NAMALWA (cell line): ENCODE measurements at regions not wholly inside any gene's neighbourhood (a gene's known extent, or its start where the extent isn't known, plus 50 kb on each side); places are given as distances from the start of the nearest gene placed in this dataset.
"Not testable (repeated sequence)": the region's sequence is repeated elsewhere in the genome, so short reads cannot be mapped to it uniquely, and the experiment has no call there.

ENCODE experiments used
- DNase-seq: peaks from one replicate; pipeline ENCODE4 v3.0.0-alpha.2; 2015; ENCODE audit warnings: low spot score

DNA sequence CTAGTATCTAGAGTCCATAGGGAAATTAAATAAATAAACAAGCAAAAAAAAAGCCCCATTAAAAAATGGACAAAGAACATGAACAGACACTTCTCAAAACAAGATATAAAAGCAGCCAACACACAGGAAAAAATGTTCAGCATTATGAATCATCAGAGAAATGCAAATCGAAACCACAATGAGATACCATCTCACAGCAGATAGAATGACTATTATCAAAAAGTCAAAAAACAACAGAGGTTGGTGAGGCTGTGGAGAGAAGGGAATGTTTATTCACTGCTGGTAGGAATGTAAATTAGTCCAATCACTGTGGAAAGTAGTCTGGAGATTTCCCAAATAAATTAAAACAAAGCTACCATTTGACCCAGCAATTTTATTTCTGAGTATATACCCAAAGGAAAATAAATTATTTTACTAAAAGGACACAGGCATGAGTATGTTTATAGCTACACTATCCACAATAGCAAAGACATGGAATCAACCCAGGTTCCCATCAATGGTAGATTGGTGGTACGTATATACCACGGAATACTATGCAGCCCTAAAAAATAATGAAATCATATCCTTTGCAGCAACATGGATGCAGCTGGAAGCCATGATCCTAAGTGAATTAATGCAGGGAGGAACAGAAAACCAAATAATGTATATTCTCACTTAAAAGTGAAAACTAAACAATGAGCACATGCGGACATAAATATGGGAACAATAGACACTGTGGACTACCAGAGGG is 366.5 kb upstream of the SEMA3C start:
- no peak for DNase-seq

DNA sequence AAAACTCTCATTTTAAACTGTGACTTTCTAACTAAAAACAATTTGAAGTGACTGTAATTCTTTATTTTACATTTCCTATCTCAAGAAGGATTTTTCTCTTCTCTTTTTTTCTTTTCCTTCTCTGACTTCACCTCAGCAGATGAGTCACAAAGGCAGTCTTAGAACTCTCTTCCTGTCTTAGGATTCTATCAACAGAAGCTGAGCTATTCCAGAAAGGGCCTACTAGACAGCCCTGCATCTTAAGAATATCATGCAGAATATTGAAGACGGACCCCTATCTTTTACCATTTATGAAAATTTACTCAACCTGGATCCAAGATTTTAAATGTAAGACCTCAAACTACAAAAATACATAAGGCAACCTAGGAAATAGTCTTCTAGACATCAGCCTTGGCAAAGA is 365.7 kb upstream of the SEMA3C start:
- DNase-seq: no peak

DNA sequence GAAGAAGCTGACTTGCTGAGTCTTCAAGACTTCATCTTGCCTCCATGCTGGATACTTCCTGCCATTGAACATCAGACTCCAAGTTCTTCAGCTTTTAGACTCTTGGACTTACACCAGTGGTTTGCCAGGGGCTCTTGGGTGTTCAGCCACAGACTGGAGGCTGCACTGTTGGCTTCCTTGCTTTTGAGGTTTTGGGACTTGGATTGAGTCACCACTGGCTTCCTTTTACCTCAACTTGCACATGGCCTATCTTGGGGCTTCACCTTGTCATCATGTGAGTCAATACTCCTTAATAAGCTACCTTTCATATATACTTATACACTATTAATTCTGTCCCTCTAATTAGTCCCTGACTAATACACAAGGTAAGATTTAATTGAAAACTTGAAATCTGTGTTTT is 361.7 kb upstream of the SEMA3C start:
- no peak for DNase-seq

DNA sequence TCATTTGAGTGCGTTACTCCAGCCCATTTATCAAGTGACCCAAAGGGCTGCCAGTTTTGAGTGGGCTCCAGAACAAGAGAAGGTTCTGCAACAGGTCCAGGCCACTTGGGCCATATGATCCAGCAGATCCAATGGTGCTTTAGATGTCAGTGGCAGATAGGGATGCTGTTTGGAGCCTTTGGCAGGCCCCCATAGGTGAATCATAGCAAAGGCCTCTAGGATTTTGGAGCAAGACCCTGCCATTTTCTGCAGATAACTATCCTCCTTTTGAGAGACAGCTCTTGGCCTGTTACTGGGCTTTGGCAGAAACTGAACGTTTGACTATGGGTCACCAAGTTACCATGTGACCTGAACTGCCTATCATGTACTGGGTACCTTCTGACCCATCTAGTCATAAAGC is 358.8 kb upstream of the SEMA3C start:
- no peak for DNase-seq

DNA sequence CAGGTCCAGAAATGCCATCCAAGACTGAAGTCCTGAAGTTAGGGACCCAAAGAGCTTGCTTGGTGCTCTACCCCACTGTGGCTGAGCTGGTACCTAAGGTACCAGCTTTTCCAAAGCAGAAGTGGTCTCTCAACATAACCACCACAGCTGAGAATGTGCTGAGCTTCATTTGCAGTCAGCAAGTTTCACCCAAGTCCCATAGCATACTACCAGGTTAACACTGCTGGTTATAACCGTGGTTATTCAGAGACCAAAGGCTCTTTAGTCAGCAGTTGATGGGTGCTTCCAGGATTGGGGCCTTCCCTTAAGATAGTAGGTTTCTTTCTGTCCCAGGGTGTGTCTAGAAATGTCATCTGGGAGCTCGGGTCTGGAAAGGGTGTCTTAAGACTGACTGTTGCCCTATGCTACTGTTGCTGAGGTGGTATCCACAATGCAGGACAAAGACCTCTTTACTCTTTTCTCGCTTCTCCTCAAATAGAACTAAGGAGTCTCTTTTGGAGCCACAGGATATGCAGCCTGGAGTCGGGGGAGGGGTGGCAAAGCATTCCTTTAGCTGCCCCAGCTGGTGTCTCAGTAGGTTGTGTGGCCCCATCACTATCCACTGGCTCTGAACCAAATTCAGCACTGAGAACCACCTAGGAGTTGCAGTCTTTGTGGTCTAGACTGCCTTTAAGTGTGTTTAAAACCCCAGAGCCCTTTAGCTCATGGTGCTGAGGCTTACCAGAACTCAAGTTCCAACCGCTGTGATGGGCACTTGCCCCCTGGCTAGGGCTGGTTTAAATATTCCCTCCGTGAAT is 354.9 kb upstream of the SEMA3C start:
- no peak for DNase-seq

DNA sequence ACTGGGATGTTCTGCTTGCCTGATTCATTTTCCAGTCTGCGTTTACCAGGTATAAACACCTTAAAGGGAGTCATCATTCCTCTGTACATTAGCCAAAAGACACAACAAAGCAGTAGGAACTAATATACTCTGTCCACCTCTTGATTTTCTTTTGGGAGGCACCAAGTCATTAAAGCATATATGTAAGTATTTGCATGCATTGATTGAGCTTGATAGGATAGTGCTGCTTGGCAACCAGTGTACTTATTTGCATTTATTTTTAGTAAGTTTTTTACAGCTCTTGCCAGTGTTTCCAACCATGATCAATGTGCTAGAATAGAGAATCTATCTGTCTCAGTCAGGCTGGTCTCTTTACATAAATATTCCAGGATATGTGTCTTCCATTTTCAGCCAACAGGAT is 353.3 kb upstream of the SEMA3C start:
- DNase-seq: no peak

DNA sequence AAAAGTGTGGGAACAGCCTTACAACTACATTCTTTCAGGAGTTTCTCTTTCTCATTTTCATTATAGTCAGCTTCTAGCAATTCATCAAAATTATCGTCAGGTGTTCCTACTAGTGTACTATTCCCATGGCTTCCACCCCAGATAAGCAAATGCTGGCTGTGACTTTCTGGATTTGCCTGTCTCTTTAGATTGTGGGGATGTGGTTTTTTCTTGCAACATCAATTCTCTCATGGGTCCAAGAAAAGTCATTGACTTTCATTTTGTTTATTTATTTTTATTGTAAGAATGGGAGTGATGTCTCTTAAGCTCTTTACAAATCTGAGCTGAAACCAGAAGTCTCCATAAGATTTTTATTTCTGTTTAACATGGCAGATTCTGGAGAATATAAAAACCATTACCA is 349.7 kb upstream of the SEMA3C start:
- no peak for DNase-seq

DNA sequence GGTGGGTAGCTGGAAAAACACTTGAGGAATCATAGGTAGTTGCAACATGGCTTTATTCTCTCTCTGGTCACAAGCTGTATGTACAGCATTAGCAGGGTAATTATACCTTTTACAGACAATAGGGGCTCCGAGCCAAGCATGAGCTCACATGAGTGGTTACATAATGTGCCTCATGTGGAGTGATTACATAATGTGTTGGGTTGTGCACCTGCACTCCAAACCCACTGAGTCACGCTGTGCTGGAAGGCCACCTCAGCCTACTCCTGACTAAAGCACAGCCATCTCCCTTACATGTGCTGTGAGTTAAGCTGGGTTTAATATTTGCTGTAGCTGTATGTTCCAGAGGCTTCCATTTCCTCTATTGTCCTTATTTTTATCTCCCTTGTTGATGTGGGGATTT is 348.7 kb upstream of the SEMA3C start:
- peak; percentile 11 for DNase-seq

DNA sequence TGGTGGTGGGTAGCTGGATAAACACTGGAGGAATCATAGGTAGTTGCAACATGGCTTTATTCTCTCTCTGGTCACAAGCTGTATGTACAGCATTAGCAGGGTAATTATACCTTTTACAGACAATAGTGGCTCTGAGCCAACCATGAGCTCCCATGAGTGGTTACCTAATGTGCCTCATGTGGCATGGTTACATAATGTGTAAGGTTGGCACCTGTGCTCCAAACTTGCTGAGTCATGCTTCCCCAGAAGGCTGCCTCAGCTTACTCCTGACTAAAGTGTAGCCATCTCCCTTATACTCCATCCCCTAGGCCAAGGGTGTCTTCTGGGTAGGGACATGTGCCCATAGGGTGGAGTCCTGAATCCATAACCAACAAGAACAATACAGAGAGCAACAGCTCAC is 345.3 kb upstream of the SEMA3C start:
- DNase-seq: no peak

DNA sequence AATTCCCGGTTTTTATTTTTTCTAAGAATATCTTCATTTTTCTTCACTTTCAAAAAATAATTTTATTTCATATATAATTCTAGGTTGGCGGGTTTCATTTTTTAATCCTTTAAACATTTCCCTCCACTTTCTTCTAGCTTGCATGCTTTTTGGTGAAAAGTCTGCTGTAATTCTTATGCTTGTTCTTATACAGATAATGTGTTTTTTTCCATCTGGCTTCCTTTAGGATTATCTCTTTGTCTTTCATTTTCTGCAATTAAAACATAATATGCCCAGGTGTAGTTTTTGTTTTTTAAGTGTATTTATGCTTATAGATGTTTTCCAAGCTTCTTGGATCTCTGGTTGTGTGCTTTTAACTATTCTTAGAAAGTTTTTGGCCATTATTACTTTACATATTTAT is 341.3 kb upstream of the SEMA3C start:
- DNase-seq: no peak

DNA sequence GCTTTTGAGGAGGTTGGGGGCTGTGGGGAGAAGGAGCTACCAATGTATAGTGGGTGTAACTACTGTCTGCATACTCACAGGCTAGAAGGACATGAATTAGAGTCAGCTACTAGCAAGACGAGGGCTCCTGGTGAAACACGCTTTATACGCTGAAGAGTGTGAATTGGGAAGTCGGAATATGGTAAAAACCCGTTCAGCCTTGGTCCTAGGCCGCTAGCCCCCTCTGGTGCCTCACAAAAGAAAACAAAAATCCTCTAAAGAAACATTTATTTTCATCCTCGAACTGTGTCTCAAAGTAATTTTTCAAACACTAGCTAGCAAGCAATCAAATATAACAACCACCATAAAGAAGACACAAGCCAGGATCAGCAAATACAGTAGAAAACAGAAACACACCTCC is 338.1 kb upstream of the SEMA3C start:
- no peak for DNase-seq

DNA sequence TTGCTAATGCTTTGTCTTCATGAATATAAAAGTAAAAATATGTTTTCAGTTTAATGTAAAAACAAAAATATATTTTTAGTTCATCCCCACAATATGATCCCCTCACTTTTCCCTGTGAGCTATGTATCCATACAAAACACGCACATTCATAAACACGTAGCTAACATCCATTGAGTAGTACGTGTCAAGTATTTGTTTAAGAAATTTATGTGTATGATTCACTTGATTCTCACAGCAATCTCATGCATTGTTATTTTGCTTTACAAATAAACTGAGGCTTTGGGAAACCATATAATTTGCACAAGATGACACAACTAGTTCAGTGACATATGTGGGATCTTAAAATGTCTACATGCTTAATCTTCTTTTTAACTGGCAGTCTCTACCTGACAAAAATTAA is 329.6 kb upstream of the SEMA3C start:
- DNase-seq: no peak

DNA sequence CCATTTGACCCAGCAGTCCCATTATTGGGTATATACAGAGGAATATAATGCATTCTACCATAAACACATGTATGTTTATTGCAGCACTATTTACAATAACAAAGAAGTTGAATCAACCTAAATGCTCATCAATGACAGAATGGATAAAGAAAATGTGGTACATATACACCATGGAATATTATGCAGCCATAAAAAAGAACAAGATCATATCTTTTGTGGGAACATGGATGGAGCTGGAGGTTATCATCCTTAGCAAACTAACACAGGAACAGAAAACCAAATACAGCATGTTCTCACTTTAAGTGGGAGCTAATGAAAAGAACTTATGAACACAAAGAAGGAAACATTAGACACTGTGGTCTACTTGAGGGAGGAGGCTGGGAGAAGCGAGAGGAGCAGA is 328.5 kb upstream of the SEMA3C start:
- DNase-seq: not testable (repeated sequence)

DNA sequence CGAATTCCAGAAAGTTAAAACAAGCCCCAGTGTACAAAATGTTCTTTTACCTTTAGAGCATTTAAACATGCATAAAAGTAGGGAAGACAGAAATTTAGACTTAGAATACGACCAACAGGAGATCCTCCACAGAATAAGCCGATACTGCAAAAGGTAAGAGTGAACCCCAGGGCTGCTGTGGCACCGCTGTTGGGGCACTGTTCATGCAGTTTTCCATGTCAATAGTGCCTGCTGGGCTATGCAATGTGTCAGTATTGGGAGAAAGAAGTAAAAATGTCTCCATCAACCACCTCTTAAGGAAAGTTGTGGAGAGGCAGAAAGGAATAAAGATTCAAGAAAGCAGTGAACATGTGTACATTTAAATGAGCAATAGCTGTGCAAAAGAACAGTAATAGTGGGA is 326.5 kb upstream of the SEMA3C start:
- no peak for DNase-seq

DNA sequence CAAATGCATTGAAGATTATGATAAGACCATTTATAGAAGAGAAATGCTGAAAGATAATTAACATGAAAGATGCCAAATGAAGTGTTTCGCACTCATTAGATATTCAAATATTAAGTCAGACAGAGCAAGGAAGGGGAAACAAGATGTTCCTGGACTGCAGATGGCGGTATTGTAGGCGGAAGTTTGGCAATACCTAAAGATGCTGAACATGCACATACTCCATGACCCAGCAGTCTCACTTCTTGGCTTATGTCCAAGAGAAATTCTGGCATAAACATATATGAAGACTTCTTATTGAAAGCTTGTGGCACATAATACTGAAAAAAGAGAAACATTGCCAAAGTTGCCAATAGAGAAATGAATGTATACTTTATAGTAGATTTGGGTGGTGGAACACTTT is 325.4 kb upstream of the SEMA3C start:
- DNase-seq: peak; percentile 13

DNA sequence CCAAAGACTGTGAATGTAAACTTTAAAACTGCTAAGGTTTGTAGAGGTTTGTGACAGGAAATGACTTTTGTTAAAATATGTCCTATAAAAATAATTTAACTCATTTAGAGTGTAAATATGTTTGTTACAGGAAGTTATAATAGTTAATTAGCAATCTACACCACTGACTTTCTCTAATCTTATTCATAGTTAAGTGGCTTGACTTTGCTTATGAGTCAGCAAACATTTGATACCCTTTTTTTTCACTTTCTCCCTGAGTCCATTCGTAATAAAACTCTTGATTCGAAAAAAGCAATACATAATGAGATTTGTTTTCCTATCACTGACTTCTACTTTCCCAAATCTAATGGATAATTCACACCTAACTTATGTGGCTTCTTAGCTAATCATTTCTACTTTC is 317.7 kb upstream of the SEMA3C start:
- DNase-seq: no peak

DNA sequence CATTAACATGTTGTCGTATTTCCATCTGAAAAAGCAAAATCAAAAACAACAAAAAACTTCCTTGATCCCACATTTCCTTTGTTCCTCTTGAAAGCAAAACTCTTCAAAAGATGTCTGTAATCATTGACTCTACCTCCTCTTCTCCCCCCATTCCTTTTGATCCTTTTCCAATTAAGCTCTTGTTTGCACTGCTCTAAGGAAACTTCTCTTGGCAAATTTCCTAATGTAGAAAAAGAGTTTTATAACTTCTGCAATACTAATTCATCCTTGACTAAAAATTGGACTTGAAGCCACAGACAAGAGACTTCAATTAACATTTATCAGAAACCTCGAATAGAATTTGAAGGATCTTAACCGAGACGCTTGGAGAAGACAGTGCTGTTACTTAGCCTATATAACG is 317.1 kb upstream of the SEMA3C start:
- no peak for DNase-seq

DNA sequence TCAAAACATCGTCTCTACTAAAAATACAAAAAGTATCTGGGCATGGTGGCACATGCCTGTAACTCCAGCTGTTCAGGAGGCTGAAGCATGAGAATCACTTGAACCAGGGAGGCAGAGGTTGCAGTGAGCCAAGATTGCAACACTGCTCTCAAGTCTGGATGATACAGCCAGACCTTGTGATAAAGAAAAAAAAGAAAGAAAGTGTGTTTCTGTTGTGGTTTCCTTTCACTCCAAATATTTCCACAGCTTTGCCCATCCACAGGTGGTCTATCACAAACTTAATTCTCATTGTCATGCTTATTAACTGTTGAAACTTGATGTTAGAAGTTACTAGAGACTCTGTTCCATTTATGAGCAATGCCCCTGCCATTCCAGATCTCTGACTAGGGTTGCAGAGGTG is 316.0 kb upstream of the SEMA3C start:
- DNase-seq: no peak

DNA sequence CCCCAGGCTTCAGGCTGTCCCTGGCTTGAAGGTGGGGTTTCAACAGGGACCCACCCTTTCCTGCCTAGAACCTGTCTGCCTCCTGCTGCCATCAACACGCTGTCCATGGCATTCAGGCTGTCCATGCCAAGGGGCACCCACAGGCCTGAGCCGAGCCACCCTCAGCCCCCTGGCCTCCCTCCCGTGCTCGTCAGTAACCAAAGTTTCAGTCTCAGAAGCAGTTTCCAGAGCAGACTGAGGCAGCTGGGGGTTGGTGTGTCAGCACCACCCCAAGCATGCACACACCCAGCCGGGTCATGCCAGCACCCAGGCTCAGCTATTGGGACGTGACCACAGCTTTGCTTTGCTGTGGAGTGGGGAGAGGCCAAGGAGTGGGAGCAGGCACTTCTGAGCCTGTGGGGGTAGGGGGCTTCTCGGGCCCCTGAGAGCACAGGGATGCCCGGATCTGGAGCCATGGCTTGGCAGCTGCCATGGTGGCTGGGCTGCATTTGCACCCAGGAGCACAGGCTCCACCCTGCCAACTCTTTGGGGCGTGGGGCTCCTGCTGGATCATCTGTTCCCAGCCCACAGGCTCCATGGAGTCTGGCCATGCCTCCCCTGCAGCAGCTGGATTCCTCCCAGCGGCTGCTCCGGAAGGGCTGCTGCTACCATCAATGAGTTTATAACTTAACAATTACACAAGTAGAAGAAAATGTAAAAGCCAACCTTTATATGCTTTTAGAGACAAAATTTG is 314.5 kb upstream of the SEMA3C start:
- DNase-seq: no peak

DNA sequence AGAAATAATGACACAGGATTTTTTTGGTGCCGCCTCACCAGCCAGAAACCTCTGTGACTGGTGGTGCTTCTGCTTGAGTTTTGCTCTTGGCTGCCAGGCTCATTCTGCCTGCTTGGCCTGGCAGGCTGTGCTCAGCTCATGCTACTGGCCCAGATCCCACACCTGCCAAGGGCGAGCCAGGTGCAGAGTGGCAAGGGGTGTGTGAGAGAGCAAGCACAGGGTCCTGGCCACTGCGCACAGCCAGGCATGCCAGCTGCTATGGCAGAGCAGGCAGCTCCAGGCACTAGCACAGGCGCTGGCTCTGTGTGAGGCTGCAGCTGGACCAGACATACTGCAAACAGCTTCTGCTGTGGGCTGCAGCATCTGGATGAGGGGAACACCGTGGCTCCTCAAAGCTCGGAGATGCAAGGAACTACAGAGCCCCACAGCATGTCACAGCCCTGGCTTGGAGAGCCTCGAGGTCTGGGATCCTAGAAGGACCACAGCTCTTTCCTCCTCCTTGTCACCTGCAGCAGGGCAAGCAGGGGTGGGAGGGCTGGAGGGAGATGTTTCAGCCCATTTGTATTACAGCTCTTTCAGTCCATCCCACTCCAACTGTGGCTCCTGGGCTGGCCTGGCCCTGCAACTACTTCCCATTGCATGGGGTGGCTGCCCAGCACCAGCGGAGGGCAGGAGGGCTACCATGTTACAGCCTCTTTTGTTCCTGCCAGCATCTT is 313.4 kb upstream of the SEMA3C start:
- no peak for DNase-seq

DNA sequence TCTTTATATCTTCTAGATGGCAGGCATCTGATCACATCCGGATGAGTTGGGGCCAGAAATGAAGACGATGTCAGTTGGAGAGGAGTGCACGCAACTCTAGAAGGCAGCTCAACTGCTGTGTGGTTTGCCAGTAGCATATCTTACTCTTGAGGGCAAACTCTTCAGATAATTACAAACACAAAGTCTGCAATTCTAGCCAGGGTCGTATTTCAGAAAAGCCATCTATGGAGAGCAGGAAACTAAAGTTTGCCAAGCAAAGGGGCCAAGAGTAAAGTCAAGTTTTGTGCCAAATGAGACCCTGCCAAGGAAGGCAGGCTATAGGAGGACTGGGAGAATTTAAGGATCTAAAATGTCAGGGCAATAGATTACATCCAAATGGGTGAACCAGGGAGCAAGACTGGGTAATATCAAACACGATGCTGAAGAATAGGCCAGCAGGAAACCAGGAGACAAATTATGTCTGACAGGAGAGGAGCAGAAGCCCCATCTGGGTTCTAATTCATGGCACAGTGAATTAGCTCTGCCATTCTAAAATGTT is 312.5 kb upstream of the SEMA3C start:
- DNase-seq: no peak

DNA sequence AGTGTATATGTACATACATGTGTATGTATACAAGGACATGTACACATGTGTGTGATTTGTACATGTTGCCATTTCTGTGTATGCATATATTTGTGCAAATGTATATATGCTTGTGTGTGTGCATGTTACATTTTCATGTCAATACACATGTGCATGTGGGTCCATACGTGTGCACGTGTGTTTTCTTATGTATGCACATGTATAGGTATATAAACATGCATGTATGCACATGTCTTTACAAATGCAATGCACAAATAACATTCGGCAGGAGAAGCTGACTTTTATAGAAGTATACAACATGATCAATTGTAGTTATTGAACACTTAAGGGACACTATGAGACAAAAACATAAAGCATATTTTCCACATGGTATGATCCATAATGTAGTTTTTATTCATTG is 307.4 kb upstream of the SEMA3C start:
- DNase-seq: no peak
